ENCODE measurements at regions not wholly inside any gene's neighbourhood (a gene's known extent, or its start where the extent isn't known, plus 50 kb on each side); places are given as distances from the start of the nearest gene placed in this dataset.

- no peak overlapping the region for H3K4me3 Mint-ChIP-seq (ENCODE audit: low read depth, unreplicated experiment)
- no peaks in the 10 kb centered on the region for H3K36me3 Mint-ChIP-seq (ENCODE audit: insufficient read depth, unreplicated experiment)
- intact Hi-C loops (cut with micrococcal nuclease; ENCODE audit: unreplicated experiment), result no loop called here
- TF ChIP-seq, protein P1, sequence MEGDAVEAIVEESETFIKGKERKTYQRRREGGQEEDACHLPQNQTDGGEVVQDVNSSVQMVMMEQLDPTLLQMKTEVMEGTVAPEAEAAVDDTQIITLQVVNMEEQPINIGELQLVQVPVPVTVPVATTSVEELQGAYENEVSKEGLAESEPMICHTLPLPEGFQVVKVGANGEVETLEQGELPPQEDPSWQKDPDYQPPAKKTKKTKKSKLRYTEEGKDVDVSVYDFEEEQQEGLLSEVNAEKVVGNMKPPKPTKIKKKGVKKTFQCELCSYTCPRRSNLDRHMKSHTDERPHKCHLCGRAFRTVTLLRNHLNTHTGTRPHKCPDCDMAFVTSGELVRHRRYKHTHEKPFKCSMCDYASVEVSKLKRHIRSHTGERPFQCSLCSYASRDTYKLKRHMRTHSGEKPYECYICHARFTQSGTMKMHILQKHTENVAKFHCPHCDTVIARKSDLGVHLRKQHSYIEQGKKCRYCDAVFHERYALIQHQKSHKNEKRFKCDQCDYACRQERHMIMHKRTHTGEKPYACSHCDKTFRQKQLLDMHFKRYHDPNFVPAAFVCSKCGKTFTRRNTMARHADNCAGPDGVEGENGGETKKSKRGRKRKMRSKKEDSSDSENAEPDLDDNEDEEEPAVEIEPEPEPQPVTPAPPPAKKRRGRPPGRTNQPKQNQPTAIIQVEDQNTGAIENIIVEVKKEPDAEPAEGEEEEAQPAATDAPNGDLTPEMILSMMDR (IDR thresholded peaks at IDR 0.05; ENCODE audit: unreplicated experiment), result no peak
- no TSS peak for BruUV-seq (replicated peaks)
- CTCF ChIA-PET, result no interaction called here
- no peaks in the 10 kb centered on the region for H3K4me1 Mint-ChIP-seq (ENCODE audit: low read depth, unreplicated experiment)
- no peaks in the 10 kb centered on the region for H3K27me3 Mint-ChIP-seq (ENCODE audit: unreplicated experiment)
- H3K27ac Mint-ChIP-seq (ENCODE audit: unreplicated experiment), result no peak overlapping the region
- no peak for DNase-seq
- no peaks in the 10 kb centered on the region for H3K9me3 Mint-ChIP-seq (ENCODE audit: low read depth, unreplicated experiment)
These were observed 85.7 kb upstream of the CXADR start for GRCh38 chr21:17427157-17427556.

GRCh38 chr21:17427831-17428483, 84.9 kb upstream of the CXADR start:
- no peaks in the 10 kb centered on the region for H3K4me1 Mint-ChIP-seq (ENCODE audit: low read depth, unreplicated experiment)
- CTCF ChIA-PET, result no interaction called here
- no TSS peak for BruUV-seq (replicated peaks)
- TF ChIP-seq, protein P1 (IDR thresholded peaks at IDR 0.05; ENCODE audit: unreplicated experiment), result no peak
- no peaks in the 10 kb centered on the region for H3K27me3 Mint-ChIP-seq (ENCODE audit: unreplicated experiment)
- H3K9me3 Mint-ChIP-seq (ENCODE audit: low read depth, unreplicated experiment), result no peaks in the 10 kb centered on the region
- no peaks in the 10 kb centered on the region for H3K36me3 Mint-ChIP-seq (ENCODE audit: insufficient read depth, unreplicated experiment)
- intact Hi-C loops (cut with micrococcal nuclease; ENCODE audit: unreplicated experiment), result no loop called here
- no peak overlapping the region for H3K27ac Mint-ChIP-seq (ENCODE audit: unreplicated experiment)
- no peak for DNase-seq
- no peak overlapping the region for H3K4me3 Mint-ChIP-seq (ENCODE audit: low read depth, unreplicated experiment)

DNA sequence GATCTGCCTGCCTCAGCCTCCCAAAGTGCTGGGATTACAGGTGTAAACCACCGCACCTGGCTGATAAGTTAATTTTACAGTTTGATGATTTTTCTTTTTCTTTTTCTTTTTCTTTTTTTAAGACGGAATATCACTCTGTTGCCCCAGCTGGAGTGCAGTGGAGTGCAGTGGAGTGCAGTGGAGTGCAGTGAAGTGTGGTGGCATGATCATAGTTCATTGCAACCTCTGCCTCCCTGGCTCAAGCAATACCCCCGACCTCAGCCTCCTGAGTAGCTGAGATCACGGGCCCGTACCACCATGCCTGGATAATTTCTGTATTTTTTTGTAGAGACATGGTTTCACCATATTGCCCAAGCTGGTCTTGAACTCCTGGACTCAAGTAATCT, 84.4 kb upstream of the CXADR start:
- Mint-ChIP-seq H3K4me1 (ENCODE audit: low read depth, unreplicated experiment) (no peaks in the 10 kb centered on the region), H3K4me3 (ENCODE audit: low read depth, unreplicated experiment) (no peak overlapping the region), H3K27me3 (ENCODE audit: unreplicated experiment) (no peaks in the 10 kb centered on the region), H3K27ac (ENCODE audit: unreplicated experiment) (no peak overlapping the region), H3K36me3 (ENCODE audit: insufficient read depth, unreplicated experiment) (no peaks in the 10 kb centered on the region), H3K9me3 (ENCODE audit: low read depth, unreplicated experiment) (no peaks in the 10 kb centered on the region)
- intact Hi-C loops (cut with micrococcal nuclease; ENCODE audit: unreplicated experiment), result no loop called here
- TF ChIP-seq, protein P1 (IDR thresholded peaks at IDR 0.05; ENCODE audit: unreplicated experiment), result no peak
- no TSS peak for BruUV-seq (replicated peaks)
- CTCF ChIA-PET, result no interaction called here
- no peak for DNase-seq

DNA sequence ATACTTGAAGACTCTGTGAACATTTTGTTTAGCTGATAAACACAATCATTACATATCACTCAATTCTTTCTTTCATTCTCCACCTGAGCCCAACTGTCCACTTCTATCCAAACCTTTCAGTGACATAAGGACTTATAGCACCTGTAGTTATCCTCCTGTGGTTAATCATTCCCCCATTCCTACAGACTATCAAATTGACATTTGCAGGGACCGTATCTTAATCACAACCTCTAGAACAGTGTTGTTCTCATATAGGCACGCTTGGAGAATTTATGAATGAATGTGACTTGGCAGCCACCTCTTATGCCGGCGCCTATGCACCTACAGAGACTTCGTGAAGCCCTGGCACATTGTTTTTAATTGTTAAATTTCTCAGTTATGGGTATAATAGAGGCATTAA, 83.9 kb upstream of the CXADR start:
- Mint-ChIP-seq H3K4me1 (ENCODE audit: low read depth, unreplicated experiment) (no peaks in the 10 kb centered on the region), H3K9me3 (ENCODE audit: low read depth, unreplicated experiment) (no peaks in the 10 kb centered on the region), H3K27ac (ENCODE audit: unreplicated experiment) (no peak overlapping the region), H3K27me3 (ENCODE audit: unreplicated experiment) (no peaks in the 10 kb centered on the region), H3K4me3 (ENCODE audit: low read depth, unreplicated experiment) (no peak overlapping the region), H3K36me3 (ENCODE audit: insufficient read depth, unreplicated experiment) (no peaks in the 10 kb centered on the region)
- CTCF ChIA-PET, result no interaction called here
- intact Hi-C loops (cut with micrococcal nuclease; ENCODE audit: unreplicated experiment), result no loop called here
- no TSS peak for BruUV-seq (replicated peaks)
- DNase-seq, result no peak
- TF ChIP-seq, protein P1 (IDR thresholded peaks at IDR 0.05; ENCODE audit: unreplicated experiment), result no peak
